Breast epithelium (tissue), 4 donors: ENCODE measurements at regions not wholly inside any gene's neighbourhood (a gene's known extent, or its start where the extent isn't known, plus 50 kb on each side); places are given as distances from the start of the nearest gene placed in this dataset.
"Not testable (repeated sequence)": the region's sequence is repeated elsewhere in the genome, so short reads cannot be mapped to it uniquely, and the experiment has no call there.

Source experiments
- DNase-seq, 2 donors: peaks; one replicate each; pipeline ENCODE4 v3.0.0-alpha.2; 2019; ENCODE audit warnings: low spot score in 2 of 2
- H3K27ac ChIP-seq, 2 donors: fragments of 200-600 bp; sonication (generic) in 1 of 2; one replicate each; pipeline ENCODE4 v1.5.1; 2016 to 2019; ENCODE audit warnings: mild to moderate bottlenecking in 1 of 2
- H3K27me3 ChIP-seq, 2 donors: fragments of 200-600 bp; sonication (generic) in 1 of 2; one replicate each; pipeline versions ENCODE4 v1.5.1 to v1.6.0; 2017 to 2019; ENCODE audit warnings: control low read depth in 1 of 2, mild to moderate bottlenecking in 1 of 2
- H3K36me3 ChIP-seq: fragments of 200-600 bp; one replicate; pipeline ENCODE4 v1.5.1; 2019
- H3K4me1 ChIP-seq, 2 donors: fragments of 200-600 bp; sonication (generic); one replicate each; pipeline ENCODE4 v1.5.1; 2016 to 2019; ENCODE audit warnings: control low read depth in 1 of 2
- H3K4me3 ChIP-seq, 3 donors: fragments of 200-600 bp; sonication (generic); 1 replicate in 2 of 3; 2 replicates in 1 of 3; pipeline ENCODE4 v1.5.1; 2016 to 2019; ENCODE audit warnings: mild to moderate bottlenecking in 3 of 3, moderate library complexity in 2 of 3
- H3K9me3 ChIP-seq, 2 donors: fragments of 200-600 bp; sonication (generic) in 1 of 2; one replicate each; pipeline ENCODE4 v1.5.1; 2016 to 2019; ENCODE audit warnings: control low read depth in 1 of 2
- POLR2A ChIP-seq: fragments of 450-650 bp; IDR thresholded peaks from one replicate; pipeline ENCODE4 v1.6.1; 2016; ENCODE audit warnings: antibody characterized with exemption, mild to moderate bottlenecking, moderate library complexity
- POLR2AphosphoS5 ChIP-seq, 3 donors: sonication (generic); formaldehyde crosslinking; IDR thresholded peaks; one replicate each; pipeline ENCODE4 v1.6.1; 2017; ENCODE audit warnings: antibody characterized with exemption in 3 of 3
- intact Hi-C: fragments of 100-400 bp; cut with DNase I; formaldehyde crosslinking; loops from one replicate; pipeline ENCODE4 v1.15.1; 2023; ENCODE audit warnings: low total_unique reads
- TF ChIP-seq, protein P1 (sequence below), 3 donors: fragments of 450-650 bp; IDR thresholded peaks; one replicate each; pipeline ENCODE4 v1.5.1; 2016 to 2017; ENCODE audit warnings: antibody characterized with exemption in 3 of 3, mild to moderate bottlenecking in 3 of 3, moderate library complexity in 3 of 3

DNA sequence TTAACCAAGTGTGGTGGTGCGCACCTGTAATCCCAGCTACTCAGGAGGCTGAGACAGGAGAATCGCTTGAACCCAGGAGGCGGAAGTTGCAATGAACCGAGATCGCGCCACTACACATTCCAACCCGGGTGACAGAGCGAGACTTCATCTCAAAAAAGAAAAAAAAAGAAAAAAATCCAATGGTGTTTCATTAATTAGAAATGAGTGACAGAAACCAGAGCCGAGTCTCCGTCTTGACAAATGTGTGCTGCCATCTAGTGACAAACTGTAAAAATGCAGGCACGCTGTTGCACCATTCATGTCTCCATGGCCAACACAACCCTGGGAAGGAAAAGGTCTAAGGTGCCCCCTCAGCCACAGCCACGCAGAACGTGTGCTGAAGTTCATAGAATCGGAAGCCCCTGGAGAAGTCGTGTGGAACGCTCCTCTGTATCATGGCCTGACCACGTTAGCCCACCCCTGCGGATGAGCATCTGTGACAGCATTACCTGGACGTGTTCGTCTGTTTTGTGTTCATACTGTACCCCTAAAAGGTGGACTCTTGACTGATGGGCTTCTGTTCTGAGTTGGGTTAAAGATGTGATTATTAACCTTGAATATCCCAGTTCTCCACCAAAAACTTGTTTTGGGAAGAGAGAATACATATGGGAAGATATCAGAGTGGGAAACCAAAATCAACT lies 94.9 kb downstream of the LYZL2 start:
- no peaks in the 10 kb centered on the region for H3K36me3 ChIP-seq
- H3K27ac ChIP-seq, result no peak overlapping the region
- H3K4me1 ChIP-seq, result no peaks in the 10 kb centered on the region
- no peak overlapping the region for H3K4me3 ChIP-seq
- no peaks in the 10 kb centered on the region for H3K27me3 ChIP-seq
- TF ChIP-seq, protein P1, sequence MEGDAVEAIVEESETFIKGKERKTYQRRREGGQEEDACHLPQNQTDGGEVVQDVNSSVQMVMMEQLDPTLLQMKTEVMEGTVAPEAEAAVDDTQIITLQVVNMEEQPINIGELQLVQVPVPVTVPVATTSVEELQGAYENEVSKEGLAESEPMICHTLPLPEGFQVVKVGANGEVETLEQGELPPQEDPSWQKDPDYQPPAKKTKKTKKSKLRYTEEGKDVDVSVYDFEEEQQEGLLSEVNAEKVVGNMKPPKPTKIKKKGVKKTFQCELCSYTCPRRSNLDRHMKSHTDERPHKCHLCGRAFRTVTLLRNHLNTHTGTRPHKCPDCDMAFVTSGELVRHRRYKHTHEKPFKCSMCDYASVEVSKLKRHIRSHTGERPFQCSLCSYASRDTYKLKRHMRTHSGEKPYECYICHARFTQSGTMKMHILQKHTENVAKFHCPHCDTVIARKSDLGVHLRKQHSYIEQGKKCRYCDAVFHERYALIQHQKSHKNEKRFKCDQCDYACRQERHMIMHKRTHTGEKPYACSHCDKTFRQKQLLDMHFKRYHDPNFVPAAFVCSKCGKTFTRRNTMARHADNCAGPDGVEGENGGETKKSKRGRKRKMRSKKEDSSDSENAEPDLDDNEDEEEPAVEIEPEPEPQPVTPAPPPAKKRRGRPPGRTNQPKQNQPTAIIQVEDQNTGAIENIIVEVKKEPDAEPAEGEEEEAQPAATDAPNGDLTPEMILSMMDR (IDR thresholded peaks at IDR 0.05), result peak; percentile 86 to 94 (median 91)
- TF ChIP-seq POLR2AphosphoS5 (IDR thresholded peaks at IDR 0.05), result no peak
- no peaks in the 10 kb centered on the region for H3K9me3 ChIP-seq
- intact Hi-C loops, result loop anchor here (10.0 kb wide), 1 partner anchor 50 kb away; no protein-coding TSS in a partner anchor
- peak; percentile 56 to 60 for DNase-seq

DNA sequence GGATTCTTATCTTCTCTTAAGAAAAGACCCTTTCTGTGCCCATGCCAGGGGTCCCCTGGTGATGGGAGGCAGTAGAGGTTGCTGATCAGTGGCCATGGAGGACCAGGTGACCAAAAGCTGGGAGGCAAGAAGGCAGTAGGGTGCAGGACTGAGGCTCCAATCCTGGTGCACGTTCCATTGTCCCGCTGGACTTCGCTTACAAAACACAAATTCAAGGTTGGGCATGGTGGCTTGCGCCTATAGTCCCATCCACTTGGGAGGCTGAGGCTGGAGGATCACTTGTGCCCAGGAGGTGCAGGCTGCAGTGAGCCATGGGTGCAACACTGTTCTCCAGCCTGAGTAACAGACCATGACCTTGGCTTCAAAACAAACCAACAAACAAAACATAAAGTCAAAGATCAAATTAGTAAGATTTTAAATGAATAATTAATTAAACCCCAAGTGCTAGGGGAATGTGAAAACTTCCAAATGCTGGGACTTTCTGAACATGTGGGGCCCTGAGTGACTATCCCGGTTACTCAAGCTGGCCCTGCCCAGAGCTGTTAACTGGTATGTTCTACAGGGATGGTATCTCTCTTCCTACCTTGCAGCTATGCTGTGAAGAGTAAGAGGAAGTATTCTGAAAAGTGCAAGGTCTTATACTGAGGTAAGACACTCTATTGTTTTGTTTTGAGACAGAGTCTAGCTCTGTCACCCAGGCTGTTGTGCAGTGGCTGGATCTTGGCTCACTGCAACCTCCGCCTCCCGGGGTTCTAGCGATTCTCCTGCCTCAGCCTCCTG lies 97.6 kb downstream of the LYZL2 start:
- intact Hi-C loops, result loop anchor here (10.0 kb wide), 1 partner anchor 53 kb away; no protein-coding TSS in a partner anchor
- no peaks in the 10 kb centered on the region for H3K36me3 ChIP-seq
- DNase-seq, result no peak

DNA sequence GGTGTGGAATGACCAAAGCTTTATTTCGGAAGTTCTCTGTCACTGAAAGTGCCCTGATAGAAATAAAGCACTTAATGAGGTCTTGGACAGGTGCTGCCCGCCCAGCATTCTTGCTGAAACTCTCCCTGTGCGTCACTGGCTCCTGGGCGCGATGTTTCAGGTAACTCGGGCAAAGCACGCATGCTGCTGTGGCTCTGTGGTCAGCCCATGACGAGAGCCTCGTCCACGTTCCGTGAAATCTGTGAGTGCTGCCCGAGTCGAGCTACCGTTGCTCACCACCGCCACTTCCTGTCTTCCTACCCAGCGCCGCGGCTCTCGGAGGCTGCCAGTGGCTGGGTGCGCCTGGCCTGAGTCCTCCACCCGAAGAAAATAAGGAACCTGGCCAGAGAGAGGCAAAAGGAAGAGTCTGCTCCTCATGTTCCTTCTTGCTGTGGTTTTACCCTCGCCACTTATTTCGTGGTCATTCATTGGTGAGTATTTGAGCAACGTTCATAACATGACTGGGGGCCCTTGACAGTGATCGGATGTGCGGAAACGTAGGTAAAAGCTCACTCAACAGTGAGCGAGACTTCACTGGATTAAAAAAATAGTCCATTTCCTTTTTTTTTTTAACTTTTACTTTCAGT lies 95.5 kb downstream of the MAP3K8 start:
- Histone ChIP-seq H3K9me3 (no peaks in the 10 kb centered on the region), H3K4me3 (no peak overlapping the region), H3K4me1 (no peaks in the 10 kb centered on the region), H3K27ac (peak overlapping the region; percentile 4 to 30), H3K36me3 (no peaks in the 10 kb centered on the region), H3K27me3 (no peaks in the 10 kb centered on the region)
- peak in 1 of 2 donors; percentile 45 for DNase-seq
- intact Hi-C loops, result no loop called here
- TF ChIP-seq POLR2A (no peak), POLR2AphosphoS5 (IDR thresholded peaks at IDR 0.05) (peak in 1 of 3 donors; percentile 14)

More for the DNA sequence above, 97.6 kb downstream of the LYZL2 start:
- Histone ChIP-seq H3K4me3 (no peak overlapping the region), H3K9me3 (no peaks in the 10 kb centered on the region), H3K27ac (no peak overlapping the region), H3K4me1 (no peaks in the 10 kb centered on the region), H3K27me3 (no peaks in the 10 kb centered on the region)
- TF ChIP-seq, protein P1 (IDR thresholded peaks at IDR 0.05), result no peak
- no peak for TF ChIP-seq POLR2A

DNA sequence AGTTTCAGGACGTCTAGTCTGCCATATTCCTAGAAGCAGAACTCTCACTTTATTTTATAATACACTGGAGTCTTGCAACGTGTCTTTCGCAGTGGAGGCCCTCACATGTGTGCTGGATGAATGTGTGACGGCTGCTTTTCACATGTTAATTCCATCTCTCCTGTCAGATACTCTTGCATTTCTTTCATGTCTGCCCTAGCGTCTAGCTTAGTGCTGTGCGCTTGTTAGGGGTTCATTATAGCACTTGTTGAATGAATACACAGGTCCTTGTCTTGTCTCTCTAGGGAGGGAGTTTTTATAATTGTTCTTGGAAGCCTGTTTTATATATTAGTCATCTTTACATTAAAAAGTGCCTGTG lies 94.4 kb downstream of the MAP3K8 start:
- Histone ChIP-seq H3K4me3 (no peak overlapping the region), H3K27ac (no peak overlapping the region), H3K36me3 (no peaks in the 10 kb centered on the region), H3K4me1 (no peaks in the 10 kb centered on the region), H3K27me3 (no peaks in the 10 kb centered on the region), H3K9me3 (no peaks in the 10 kb centered on the region)
- TF ChIP-seq POLR2A (no peak), POLR2AphosphoS5 (IDR thresholded peaks at IDR 0.05) (no peak)
- TF ChIP-seq, protein P1 (IDR thresholded peaks at IDR 0.05), result no peak
- intact Hi-C loops, result no loop called here
- no peak for DNase-seq

DNA sequence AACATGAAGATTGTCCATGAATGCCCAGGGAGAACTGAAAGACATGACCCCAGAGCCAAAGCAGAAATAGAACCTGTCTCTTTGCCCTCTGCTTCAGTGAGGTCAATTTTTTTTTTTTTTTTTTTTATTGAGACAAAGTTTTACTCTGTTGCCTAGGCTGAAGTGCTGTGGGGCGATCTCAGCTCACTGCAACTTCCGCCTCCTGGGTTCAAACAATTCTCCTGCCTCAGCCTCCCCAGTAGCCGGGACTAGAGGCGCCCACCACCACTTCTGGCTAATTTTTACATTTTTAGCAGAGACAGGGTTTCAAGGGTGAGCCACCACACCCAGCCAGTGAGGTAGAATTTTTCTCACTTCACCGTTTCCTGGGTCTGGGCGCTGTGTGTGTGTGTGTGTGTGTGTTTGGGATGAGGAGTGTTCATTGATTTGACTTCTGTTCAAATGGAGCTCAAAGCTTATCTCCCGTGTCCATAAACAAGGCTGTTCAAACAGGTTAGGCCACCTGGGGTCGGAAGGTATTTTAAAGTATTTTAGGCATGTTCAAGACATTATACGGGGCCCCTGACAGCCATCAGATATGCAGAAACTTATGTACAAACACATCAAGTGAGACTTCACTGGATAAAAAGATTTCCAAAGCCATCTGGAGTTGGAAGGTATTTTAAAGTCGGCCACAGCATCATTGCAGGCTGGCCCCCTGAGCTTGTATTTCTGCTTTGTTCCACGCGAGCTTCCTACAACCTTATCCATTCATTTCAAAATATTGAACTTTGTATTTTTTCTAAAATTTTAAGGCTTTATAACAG lies 93.8 kb downstream of the MAP3K8 start:
- H3K4me3 ChIP-seq, result no peak overlapping the region
- intact Hi-C loops, result no loop called here
- no peak overlapping the region for H3K27ac ChIP-seq
- TF ChIP-seq POLR2AphosphoS5 (IDR thresholded peaks at IDR 0.05) (no peak), POLR2A (no peak)
- TF ChIP-seq, protein P1 (IDR thresholded peaks at IDR 0.05), result no peak
- no peaks in the 10 kb centered on the region for H3K36me3 ChIP-seq
- no peaks in the 10 kb centered on the region for H3K4me1 ChIP-seq
- DNase-seq, result no peak
- H3K9me3 ChIP-seq, result no peaks in the 10 kb centered on the region
- no peaks in the 10 kb centered on the region for H3K27me3 ChIP-seq

DNA sequence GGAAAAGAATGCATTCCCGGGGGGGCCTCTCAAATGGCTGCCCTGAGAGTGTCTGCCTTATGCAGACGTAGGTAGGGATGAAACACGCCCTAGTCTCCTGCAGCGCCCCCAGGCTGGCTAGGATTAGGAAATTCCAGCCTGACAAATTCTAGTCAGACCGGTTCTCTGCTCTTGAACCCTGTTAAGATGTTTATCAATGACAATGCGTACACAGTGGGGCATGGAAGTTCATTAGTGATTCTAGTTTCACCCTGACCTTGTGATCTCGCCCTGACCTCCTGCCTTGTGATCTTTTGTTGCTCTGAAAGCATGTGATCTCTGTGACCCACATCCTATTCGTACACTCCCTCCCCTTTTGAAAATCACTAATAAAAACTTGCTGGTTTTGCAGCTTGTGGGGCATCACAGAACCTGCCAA lies 88.7 kb downstream of the MAP3K8 start:
- intact Hi-C loops, H3K9me3 ChIP-seq, DNase-seq: not testable (repeated sequence)

More for the DNA sequence above, 88.7 kb downstream of the MAP3K8 start:
- not testable (repeated sequence) for H3K4me1 ChIP-seq, H3K36me3 ChIP-seq, H3K4me3 ChIP-seq, H3K27me3 ChIP-seq, H3K27ac ChIP-seq
